NCI-H2029 (cell line): ENCODE measurements at regions not wholly inside any gene's neighbourhood (a gene's known extent, or its start where the extent isn't known, plus 50 kb on each side); places are given as distances from the start of the nearest gene placed in this dataset.
"Not testable (repeated sequence)": the region's sequence is repeated elsewhere in the genome, so short reads cannot be mapped to it uniquely, and the experiment has no call there.

Experiments
- DNase-seq: peaks from one replicate; lab custom pipeline; 2025; lab: John Stamatoyannopoulos, UW

DNA sequence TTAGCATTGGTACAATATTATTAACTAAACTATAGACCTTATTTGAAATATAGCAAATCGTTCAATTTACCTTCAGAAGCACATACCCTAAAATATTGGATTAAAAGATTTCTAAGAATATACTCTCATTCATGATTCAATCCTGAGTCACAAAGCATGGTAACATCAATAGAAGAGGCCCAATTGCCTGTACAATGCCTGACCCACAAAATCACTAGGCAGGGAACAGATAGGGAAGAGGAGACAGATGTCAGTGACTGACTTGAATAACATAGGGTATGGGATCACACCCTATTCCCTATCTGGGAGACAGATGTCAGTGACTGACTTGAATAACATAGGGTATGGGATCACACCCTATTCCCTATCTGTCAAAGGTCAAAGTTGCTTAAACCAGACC lies 611.6 kb upstream of the VRK2 start:
- DNase-seq, result no peak

DNA sequence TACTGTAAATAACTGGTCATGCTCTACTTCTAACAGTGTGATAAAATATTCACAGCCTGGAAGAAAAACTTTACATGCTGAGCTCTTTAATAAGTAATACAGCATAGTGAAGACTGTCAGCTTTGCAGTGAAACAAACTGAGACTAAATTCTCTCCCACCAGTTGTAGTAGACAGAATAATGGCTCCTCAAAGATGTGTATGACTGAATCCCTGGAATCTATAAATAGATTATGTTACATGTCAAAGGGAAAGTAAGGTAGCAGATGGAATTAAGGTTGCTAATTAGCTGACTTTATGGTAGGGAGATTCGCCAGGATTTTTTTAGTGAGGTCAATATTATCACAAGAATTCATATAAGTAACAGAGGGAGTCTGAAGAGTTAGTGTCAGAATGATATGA lies 609.5 kb upstream of the VRK2 start:
- no peak for DNase-seq

DNA sequence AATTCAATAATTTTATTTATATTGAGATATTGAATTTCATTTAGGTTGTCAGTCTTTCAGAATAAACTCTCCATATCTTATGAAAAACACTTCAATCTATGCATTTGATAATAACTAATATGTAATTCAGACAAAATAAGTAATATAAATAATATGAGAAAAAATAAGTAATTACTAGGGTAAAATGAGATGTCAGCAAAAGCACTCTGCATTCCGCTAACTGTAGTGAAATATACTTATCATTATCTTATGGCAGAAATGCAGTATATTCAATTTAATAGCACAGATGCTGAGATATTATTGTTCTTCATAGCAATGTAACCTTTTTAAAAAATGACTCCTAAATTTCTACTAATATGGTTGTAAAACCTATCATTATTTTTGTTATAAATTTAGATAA lies 606.2 kb upstream of the VRK2 start:
- DNase-seq, result no peak

DNA sequence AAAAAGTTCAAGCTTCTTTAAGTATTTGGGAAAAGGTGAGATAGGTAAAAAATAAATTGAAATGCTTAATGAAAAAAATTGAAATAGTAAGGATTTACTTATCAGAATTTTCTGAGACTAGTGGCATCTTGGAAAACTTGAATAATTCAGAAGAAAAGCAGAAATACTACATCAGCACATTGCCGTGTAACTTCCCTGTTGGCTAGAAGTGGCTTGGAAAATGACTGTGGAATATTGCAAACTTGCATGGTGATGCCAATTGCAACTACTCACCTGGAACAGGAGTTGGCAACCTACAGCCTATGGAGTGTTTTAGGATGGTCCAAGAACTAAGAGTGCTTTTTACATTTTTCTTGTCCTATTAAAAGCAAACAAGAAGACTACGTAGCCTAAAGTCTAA lies 603.5 kb upstream of the VRK2 start:
- no peak for DNase-seq

DNA sequence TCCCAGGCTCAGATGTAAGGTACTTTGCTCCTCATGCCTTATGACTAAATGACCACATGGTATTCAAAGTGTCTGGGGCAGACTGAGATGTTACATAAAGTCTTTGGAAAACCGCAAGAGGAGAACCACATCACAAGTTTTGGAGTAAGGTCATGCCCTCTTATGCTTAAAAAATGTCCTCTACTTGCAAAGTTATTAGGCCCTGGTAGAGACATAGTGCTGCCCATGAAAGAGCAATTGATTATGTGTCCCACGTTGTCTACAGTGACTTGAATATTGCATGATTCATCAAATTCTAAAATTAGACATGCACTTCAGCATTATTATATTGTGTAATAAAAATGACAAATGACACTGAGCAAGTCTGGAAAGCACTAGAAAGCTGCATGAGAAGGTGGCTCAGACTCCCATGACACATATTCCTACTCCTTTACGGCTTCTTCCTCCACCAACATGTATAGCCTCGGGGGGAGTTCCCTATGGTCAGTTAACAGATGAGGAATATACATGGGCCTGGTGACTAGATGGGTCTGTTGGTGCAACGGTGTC lies 602.6 kb upstream of the VRK2 start:
- DNase-seq, result no peak

DNA sequence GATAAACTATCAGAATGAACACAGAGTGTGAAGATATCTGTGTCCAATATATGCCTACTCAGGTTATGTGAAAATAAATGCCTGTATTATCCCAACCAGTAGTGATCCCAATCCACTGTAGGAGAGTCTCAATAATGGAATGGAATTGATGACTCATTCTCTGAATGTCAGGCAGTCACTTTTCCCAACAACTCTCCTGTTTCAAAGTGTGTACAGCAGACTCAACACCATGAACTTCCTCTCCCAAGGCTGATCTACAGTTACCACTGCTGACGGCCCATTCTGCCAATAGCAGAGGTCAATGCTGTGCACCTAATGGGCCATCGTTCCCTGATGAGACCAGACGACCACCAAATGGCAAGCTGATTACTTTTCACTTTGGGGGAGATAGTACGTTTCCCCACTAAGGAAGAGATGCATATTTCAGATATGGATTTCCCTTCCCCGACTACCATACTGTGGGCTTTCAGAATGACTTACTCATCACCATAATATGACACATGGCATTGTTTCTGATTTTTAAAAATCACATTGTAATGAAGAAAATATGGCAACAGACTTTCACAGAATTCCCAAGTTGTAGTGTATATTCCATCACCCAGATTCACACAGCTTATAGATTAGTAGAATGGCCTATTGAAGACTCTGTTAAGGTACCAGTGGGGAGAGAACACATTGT lies 601.7 kb upstream of the VRK2 start:
- DNase-seq, result no peak

DNA sequence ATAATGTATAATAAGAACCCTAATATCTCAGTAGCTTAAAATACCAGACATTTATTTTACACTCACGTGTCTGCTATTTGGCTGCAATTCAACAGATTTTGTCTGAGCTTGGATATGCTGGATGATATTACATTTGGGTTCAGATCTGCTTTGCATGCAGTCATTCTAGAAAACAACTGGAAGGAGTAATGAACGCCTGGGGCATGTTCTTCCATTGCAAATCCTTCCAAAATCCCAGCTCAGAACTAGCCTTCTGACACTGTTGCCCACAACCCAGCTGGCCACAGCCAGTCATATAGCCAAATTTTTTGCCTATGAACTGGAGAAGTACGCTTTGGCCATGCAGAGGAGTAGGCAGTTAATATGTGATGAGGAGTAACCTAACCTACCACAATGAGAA lies 597.8 kb upstream of the VRK2 start:
- DNase-seq, result no peak

DNA sequence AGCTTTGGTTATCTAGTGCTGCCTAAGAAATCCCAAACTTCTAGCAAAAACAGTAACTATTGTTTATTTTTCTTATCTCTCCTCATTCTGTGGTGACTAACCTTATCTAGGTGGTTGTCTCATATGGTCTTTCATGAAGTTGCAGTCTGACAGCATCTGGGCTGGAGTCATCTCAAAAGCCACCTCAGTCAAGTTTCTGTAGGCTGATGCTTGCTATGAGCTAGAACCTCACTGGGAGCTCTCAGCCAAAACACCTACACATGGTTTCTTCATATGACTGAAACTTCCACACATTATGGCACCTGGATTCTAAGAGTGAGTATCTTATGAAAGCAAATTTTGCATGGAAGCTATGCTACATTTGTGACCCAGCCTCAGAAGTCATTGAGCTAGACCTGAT lies 596.4 kb upstream of the VRK2 start:
- DNase-seq, result no peak

DNA sequence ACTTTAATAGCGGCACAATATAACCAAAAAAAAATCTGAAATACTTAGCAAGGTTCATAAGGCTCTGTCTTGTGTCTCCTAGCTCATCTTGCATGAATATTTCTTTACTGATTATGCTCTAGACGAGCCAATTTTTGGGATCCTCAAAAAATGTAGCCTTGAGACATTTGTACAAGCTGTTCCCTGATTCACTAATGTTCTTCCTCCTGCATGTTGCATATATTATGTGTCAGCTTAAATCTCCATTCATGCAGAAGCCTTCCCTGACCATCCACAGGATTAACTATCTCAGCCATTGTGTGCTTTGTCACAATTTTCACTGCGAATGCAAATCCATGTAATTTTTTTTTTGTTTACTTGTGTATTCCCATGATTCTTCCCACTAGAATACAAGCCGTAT lies 594.0 kb upstream of the VRK2 start:
- no peak for DNase-seq

DNA sequence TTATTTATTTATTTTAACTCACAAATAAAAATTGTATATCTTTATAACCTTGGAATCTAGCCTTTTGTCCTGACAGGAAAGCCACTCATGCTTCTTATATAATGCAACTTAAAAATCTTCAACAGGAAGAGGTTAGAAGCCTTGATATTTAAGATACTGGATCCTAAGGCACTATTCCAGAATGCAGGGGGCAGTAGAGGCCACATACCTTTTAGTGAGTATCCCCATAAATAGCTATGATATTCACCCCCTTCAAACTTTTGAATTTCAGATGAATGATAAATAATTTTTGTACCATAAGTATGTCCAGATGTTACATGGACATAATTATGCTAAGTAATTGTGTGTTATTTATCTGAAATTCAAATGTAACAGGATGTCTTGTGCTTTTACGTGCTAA lies 592.7 kb upstream of the VRK2 start:
- no peak for DNase-seq

DNA sequence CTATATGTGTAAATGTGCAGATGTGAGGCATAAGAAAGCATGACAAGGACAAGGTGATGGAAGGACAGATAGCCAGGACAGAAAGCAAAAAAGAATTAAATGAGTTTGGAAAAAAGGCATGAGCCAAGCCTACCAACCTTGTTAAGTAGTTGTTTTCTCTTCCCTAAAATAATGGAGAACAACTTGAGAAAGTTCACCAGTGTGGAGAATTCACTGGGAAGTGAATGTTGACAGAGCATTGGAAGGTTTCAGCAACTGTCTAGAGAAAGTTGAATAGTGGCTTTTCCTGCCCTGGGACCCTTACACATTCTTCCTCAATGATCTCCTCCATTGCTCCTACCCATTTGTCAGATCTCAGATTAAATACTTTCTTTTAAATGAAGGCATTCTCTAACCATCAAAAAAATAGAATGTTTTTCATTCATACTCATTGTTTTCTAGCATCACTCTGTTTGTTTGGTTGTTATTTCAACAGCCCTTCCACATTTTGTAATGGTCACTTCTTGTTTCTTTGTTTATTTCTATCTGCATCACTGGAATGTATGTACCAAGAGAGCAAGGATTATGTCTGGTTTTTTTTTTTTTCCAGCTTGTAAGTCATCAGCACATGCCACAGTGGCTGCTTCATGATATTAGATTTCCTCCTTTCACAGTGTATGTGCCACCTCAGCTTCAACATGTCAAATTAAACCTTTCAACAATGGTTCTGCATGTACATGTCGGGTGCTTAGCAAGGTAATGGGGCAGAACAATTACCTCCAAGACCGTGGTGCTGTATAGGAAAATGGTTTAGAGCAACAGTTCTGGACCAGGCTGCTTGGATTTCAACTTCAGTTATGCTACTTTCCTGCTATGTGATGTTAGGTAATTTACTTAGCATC lies 586.0 kb upstream of the VRK2 start:
- peak; percentile 3 for DNase-seq

DNA sequence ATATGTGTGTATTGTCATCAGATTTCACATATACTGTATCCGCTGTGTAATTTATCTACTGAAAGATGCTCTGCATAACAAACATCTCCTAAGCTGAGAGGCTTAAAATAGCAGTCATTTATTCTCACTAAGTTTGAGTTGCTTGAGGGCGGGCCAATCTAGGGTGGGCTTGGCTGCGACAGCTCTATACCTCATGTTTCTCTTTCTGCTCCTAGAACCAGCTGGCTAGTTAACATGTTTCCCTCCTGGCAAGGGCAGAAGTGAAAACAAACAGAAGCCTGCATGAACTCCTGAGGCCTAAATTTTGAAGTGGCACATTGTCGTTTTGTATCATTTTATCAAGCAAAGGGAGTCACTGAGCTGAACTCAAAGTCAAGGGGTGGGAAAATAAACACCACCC lies 585.0 kb upstream of the VRK2 start:
- peak; percentile 1 for DNase-seq

DNA sequence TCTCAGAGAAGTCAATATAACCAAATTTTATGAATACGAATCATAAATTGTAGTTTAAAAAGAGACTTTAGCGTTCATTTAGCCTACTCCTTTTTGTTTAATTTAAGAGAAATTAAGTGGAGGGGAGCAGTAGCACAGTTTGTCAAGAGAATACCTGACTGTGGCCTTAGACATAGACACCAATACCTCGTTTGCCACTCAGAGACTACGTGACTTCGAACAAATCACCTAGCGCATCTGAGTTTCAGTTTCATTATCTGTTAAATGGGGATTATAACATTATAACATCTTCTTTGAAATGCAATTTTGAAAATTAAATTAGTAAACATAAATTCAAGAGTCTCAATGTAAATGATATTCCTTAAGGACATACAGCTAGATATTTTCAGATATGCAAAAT lies 581.5 kb upstream of the VRK2 start:
- DNase-seq, result no peak

DNA sequence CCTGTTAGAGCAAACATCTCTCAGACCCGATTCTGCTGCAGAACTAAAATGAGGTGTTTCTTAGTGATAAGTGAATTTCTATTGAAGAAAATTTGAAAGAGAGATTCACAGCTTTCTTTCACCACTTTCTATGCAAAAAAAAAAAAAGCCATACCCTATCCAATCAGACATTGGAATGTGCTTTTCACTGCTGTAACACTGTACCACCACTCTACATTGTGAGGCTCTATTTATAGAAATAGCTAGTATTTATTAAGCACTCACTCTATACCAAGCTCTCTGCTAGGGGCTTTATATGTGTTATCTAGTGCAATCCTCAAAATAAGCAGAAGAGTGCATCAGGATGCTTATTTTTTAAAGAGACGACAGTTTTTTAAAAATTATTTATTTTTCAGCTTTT lies 580.6 kb upstream of the VRK2 start:
- DNase-seq, result no peak

DNA sequence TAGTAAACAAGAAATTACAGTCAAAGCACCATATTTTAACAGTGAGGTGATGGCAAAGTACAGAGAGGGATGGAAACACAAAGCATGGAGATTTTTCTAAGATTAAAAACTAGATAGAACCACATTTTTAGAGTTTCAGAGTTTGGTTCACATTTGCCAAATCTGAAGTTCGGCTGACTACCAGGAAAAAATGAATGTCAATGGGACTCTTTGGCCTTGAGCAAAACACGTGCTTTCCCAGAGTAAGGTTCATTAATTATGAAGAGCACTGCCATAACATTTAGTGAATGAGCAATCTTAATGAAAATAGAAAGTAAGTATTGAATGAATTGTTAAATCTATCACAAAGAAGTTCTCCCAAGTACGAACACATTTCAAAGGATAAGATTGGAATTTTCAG lies 571.2 kb upstream of the VRK2 start:
- no peak for DNase-seq

DNA sequence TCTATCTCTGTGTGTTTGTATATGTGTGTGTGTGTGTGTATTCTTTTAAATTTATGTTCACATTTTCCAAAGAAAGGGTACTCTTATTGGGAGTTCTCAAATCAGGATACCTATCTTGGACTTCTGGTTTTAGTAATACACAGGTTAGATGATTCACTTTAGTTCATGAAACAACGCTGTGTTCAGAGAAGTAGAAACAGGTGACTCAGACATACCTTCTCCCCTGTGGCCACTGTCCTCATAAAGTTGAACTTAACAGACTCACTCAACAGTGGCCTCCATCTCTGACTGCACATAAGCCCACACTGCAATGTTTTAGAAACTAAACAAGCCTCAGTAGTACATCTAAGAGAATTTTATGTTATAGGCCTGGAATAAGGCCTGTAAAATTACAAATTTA lies 566.6 kb upstream of the VRK2 start:
- no peak for DNase-seq

DNA sequence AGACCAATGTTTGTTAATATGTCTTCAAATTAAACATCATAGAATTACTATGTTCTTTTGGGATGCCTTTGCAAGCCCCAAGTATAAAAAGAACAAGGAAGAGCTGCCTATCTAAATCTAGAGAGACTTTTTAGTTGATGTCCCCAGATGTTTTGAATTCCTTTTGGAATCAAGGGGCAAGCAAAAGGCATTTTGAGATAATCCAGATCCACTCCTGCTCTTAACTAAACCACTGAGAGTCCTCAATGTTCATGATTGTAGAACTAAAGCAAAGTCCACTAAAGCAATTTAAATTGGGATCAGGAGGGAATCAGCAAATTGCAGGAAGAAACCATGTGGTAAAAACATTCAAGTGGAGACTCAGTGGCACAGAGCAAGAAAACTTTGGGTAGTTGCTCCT lies 558.5 kb upstream of the VRK2 start:
- no peak for DNase-seq

DNA sequence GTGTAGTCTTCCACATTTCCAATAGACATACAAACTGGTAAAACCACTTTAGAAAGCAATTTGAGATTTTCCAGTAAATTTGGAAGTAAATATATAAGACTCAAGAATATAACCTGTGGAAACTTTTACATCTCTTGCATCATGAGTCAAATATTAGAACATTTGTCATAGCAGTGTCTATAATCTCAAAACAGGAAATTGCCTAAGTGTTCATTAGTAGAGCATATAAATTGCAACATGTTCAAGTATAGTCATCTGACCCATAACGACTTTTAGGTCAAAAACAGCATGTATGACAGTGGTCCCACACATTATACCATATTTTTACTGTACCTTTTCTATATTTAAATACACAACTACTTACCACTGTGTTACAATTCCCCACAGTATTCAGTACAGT lies 555.9 kb upstream of the VRK2 start:
- DNase-seq, result no peak

DNA sequence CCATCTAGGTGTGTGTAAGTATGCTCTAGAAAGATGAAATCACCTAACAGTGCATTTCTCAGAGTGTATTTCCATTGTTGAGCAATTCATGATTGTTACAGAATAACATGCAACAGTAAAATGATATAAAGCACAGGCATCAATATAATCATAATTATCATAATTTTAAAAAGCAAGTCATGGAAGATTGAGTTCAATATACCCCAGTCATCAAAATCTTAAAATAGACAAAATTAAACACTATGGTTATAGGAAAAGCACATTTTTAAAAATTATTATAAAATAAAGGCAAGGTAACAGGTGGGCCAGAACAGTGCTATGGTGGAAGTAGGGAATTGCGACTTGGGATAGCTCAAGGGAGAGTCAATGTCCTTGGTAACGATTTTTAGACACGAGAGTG lies 555.4 kb upstream of the VRK2 start:
- no peak for DNase-seq

DNA sequence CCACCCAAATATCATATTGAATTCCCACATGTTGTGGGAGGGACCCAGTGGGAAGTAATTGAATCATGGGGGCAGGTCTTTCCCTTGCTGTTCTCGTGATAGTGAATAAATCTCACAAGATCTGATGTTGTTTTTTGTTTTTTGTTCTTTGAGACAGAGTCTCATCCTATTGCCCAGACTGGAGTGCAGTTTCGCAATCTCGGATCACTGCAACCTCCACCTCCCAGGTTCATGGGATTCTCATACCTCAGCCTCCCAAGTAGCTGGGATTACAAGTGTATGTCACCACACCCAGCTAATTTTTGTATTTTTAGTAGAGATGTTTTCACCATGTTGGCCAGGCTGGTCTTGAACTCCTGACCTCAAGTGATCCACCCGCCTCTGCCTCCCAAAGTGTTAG lies 552.6 kb upstream of the VRK2 start:
- not testable (repeated sequence) for DNase-seq

DNA sequence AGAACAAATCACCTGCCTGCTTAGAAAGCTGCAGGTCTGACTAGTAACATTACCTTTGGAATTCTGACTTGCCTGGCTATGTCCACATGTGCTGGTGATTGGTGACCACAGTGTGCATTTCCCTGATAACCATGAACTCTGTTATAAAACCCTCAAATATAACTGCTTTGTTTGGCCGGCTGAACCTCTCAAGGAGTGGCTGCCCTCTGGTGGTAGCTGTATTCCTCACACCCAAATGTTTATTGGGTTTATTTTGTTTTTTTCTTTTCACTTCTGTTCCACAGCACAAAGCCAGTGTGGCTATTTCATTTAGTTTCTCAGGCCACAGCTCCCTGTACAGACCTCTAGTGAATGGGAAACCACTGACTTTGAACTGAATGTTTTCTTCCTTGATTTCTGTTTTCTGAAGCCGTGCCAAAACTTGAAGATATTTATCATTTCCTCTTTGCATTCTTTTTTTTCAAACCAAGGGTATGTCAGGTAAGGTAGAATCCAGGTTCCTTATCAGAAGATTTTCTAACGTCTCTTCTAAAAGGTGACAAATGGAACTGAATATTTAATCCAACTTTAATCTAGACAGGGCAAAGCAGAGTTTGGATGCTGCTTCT lies 549.0 kb upstream of the VRK2 start:
- peak; percentile 18 for DNase-seq

DNA sequence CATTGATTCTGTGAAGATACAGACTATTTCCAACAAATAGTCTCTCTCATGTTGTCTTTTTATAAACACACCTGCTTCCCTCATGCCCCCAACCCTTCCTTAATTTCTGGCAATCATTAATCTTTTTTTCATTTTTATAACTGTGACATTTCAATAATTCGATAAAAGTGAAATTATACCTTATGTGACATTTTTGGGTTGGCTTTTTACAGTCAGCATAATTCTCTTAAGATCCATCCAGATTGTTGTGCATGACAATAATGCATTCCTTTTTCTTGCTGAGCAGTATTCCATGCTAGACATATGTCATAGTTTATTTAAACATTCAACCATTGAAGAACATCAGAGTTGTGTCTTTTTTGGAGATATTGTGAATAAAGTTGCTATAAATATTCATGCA lies 541.8 kb upstream of the VRK2 start:
- DNase-seq, result no peak

DNA sequence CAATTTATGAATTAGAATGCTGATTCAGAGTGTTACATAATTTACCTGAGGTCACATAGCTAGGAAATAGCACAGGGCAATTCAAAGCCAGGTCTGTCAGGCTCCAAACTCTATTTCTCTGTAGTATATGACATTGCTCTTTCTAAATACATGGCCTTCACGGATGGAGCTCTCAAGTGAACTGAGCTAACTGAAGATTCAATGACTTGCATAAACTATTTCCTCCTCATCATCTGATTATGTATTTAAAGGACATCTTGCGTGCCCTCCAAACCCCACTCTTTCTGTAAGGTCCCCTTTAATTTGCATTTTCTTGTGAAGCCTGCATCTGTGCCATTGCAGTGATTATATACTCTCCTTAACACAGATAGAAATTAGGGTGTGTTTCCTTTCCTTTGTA lies 537.4 kb upstream of the VRK2 start:
- no peak for DNase-seq
